ENCODE measurements at regions not wholly inside any gene's neighbourhood (a gene's known extent, or its start where the extent isn't known, plus 50 kb on each side); places are given as distances from the start of the nearest gene placed in this dataset.

DNA sequence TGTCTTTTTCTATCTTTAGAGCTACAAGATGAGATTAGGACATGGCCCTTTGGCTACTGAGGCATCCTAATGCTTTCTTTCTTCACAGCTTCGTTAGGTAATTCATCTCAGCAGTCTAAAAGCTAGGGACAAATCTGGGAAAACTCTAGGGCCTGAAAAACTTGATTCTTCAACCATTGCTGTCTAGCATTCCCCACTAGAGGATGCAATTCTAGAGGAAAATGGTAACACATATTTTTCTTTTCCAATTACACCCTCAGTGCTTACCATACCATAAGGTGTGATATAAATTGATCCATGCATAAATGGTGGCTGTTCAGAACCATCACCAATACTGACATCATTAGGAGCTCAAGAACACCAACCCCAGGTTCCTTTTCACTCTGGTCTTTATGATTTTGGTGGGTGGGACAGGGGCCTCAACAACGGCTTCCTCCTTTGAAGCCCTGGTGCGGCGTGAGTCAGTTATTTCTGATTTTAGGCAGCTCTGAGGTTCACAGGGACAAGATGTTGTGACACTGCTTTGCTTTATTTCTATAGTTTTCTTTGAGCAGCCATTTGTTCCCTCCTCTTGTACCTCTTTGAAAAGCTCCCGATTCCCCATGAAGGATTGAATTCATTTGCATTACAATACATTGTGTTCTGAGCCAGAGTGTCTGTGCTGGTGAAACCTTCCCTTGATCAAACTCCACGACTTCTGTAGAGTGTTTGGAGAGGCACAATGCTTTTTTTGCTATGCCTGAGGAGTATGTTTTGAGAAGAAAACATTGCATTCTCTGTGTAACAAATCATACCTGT is 526.0 kb upstream of the TRPC7 start:
- whole genome bisulfite sequencing (ENCODE audit: insufficient coverage) = 49% methylated on average over 5 of the region's 6 CpGs
- Histone ChIP-seq H3K9me3 (ENCODE audit: control insufficient read depth, insufficient read depth, low read length) (no peaks in the 10 kb centered on the region), H3K27me3 (ENCODE audit: control insufficient read depth, insufficient read depth, low read length) (no peaks in the 10 kb centered on the region), H3K4me3 (ENCODE audit: low read length) (no peak overlapping the region), H3K27ac (ENCODE audit: low read length) (no peak overlapping the region), H3K4me1 (ENCODE audit: control insufficient read depth, insufficient read depth, low read length) (no peaks in the 10 kb centered on the region), H3K36me3 (ENCODE audit: control insufficient read depth, insufficient read depth, low read length) (no peaks in the 10 kb centered on the region)
- DNase-seq (no peak), ATAC-seq (no peak)
- Mint-ChIP-seq H3K27me3 (ENCODE audit: low read depth in 2 of 2) (no peaks in the 10 kb centered on the region), H3K4me3 (no peak overlapping the region), H3K4me1 (no peaks in the 10 kb centered on the region), H3K36me3 (no peaks in the 10 kb centered on the region), H3K9me3 (peaks cover 4 to 8% of the 10 kb centered on the region in 2 donors), H3K27ac (no peak overlapping the region)
- intact Hi-C loops (cut with micrococcal nuclease) = no loop called here
- TF ChIP-seq, protein P1, sequence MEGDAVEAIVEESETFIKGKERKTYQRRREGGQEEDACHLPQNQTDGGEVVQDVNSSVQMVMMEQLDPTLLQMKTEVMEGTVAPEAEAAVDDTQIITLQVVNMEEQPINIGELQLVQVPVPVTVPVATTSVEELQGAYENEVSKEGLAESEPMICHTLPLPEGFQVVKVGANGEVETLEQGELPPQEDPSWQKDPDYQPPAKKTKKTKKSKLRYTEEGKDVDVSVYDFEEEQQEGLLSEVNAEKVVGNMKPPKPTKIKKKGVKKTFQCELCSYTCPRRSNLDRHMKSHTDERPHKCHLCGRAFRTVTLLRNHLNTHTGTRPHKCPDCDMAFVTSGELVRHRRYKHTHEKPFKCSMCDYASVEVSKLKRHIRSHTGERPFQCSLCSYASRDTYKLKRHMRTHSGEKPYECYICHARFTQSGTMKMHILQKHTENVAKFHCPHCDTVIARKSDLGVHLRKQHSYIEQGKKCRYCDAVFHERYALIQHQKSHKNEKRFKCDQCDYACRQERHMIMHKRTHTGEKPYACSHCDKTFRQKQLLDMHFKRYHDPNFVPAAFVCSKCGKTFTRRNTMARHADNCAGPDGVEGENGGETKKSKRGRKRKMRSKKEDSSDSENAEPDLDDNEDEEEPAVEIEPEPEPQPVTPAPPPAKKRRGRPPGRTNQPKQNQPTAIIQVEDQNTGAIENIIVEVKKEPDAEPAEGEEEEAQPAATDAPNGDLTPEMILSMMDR (IDR thresholded peaks at IDR 0.05) = no peak

DNA sequence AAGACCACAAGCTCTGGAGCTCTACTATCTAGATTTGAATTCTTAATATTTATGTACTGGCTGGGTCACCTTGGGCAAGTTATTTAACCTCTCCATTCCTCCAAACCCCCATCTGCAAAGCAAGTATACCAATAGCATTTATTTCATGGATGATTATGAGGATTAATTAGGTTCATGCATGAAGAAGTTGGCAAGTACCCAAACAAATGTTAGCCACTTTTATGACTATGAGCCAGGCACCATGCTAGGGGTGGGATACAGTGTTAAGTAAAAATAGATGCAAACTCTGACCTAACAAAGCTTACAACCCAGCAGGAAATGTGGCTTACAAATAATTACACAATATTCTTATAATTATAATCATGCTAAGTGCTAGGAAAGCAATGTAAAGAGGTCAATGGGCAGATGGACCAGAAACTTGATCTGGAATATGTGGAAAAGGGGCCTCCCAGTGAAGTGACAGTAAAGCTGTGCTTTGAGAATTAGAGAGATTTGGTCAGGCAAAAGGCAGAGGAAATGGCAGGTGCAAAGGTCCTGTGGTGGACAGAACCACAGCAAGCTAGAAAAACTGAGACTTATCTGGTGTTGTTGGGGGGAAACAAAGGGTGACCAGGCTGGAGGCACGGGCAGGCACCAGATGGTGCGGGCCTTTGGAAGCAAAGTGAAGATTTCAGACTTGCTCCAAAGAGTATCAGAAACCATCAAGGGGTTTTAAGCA is 525.2 kb upstream of the TRPC7 start:
- Mint-ChIP-seq H3K4me1 (no peaks in the 10 kb centered on the region), H3K36me3 (no peaks in the 10 kb centered on the region), H3K9me3 (peaks cover 4 to 8% of the 10 kb centered on the region in 2 donors), H3K27me3 (ENCODE audit: low read depth in 2 of 2) (no peaks in the 10 kb centered on the region), H3K4me3 (no peak overlapping the region), H3K27ac (no peak overlapping the region)
- Histone ChIP-seq H3K9me3 (ENCODE audit: control insufficient read depth, insufficient read depth, low read length) (no peaks in the 10 kb centered on the region), H3K4me3 (ENCODE audit: low read length) (no peak overlapping the region), H3K27me3 (ENCODE audit: control insufficient read depth, insufficient read depth, low read length) (no peaks in the 10 kb centered on the region), H3K27ac (ENCODE audit: low read length) (no peak overlapping the region), H3K36me3 (ENCODE audit: control insufficient read depth, insufficient read depth, low read length) (no peaks in the 10 kb centered on the region), H3K4me1 (ENCODE audit: control insufficient read depth, insufficient read depth, low read length) (no peaks in the 10 kb centered on the region)
- no peak for ATAC-seq
- DNase-seq = no peak
- whole genome bisulfite sequencing (ENCODE audit: insufficient coverage) = 91% methylated on average over 2 of the region's 2 CpGs
- intact Hi-C loops (cut with micrococcal nuclease) = no loop called here
- TF ChIP-seq, protein P1 (IDR thresholded peaks at IDR 0.05) = no peak

DNA sequence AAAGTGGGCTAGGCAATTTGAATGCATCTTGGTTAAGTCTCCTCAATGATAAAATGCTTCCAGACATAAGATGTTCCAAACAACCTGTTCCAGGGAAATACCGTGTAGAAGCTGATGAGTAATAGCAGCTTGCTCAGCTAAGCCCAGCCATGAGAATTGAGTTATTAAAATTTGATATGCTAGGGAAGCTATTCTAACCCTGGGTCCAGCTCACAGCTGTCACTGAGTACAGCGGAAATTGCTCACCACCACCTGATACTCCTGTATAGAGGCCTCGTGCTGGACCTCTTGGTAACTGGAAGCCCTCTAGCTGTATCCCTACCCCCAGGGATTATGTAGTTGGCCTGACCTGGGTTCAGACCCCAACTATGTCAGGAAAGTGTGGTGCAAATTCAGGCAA is 521.3 kb upstream of the TRPC7 start:
- Histone ChIP-seq H3K27ac (ENCODE audit: low read length) (no peak overlapping the region), H3K36me3 (ENCODE audit: control insufficient read depth, insufficient read depth, low read length) (no peaks in the 10 kb centered on the region), H3K4me3 (ENCODE audit: low read length) (no peak overlapping the region), H3K27me3 (ENCODE audit: control insufficient read depth, insufficient read depth, low read length) (no peaks in the 10 kb centered on the region), H3K4me1 (ENCODE audit: control insufficient read depth, insufficient read depth, low read length) (no peaks in the 10 kb centered on the region), H3K9me3 (ENCODE audit: control insufficient read depth, insufficient read depth, low read length) (no peaks in the 10 kb centered on the region)
- 70% methylated on average over 3 of the region's 3 CpGs for WGBS (ENCODE audit: insufficient coverage)
- Mint-ChIP-seq H3K27me3 (ENCODE audit: low read depth in 2 of 2) (no peaks in the 10 kb centered on the region), H3K27ac (no peak overlapping the region), H3K9me3 (peaks cover 8 to 12% of the 10 kb centered on the region in 2 donors), H3K36me3 (no peaks in the 10 kb centered on the region), H3K4me1 (no peaks in the 10 kb centered on the region), H3K4me3 (no peak overlapping the region)
- DNase-seq = no peak
- no peak for ATAC-seq
- intact Hi-C loops (cut with micrococcal nuclease) = no loop called here
- TF ChIP-seq, protein P1 (IDR thresholded peaks at IDR 0.05) = no peak

Data from natural killer cell (primary cell).